SW480 (cell line): ENCODE measurements at regions not wholly inside any gene's neighbourhood (a gene's known extent, or its start where the extent isn't known, plus 50 kb on each side); places are given as distances from the start of the nearest gene placed in this dataset.
A peak's percentile ranks its signal among the peaks of the same experiment; 100 is the strongest.

ENCODE experiments used
- DNase-seq: peaks from one replicate; pipeline ENCODE4 v3.0.0-alpha.2; 2016; ENCODE audit warnings: low spot score

DNA sequence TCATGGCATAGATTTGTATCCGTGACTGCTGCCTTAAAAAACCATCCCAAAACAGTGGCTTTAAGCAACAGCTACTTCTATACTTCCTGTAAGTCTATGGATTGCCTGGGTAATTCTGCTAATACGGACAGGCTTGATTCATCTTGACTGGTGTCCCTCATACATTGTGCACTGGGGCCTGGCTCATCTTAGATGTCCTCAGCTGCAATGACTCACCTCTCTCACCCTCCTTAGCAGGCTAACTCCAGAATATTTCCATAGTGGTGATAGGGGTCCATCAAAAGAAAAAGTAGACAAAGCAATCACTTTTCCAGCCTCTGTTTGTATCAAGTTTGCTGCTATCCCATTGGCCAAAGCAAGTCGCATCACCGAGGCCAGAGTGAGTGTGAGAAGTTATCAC is 409.1 kb upstream of the KAZN start:
- DNase-seq: no peak

DNA sequence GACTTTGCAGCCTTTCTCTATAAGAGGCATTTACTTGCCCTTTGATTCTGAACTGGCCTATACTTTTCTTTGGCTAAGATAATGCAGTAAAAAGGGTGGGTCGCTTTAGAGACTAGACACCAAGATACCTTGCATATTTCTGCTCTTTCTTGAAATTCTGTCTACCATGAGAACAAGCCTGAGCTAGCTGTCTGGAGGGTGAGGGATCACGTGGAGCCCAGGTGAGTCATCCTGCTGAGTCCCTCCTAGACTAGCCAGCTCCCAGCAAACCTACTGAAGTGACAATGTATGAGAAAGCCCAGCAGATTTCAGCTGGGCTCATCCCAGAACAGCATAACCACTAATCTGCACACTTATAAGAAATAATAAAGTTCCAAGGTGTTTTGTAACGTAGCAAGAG is 408.0 kb upstream of the KAZN start:
- DNase-seq: peak; percentile 23

DNA sequence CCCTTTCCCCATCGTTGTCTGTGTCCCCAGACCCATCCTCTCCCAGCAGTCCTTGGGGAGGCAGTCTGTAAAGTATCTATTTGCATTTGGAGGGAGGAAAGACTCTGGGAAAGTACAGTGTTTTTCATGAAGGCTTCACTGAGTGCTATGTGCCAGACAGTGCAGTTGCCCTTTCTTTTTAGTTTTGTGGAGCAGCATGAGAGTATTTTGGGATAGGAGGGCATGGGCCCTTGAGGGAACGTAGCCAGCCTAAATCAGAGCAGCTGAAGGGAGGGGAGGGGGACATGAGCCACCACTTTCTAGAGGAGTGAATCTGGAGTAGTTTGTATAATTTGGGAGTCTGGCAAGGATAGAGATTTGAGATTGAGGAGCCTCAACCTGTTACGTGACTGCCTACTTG is 404.0 kb upstream of the KAZN start:
- DNase-seq: no peak

DNA sequence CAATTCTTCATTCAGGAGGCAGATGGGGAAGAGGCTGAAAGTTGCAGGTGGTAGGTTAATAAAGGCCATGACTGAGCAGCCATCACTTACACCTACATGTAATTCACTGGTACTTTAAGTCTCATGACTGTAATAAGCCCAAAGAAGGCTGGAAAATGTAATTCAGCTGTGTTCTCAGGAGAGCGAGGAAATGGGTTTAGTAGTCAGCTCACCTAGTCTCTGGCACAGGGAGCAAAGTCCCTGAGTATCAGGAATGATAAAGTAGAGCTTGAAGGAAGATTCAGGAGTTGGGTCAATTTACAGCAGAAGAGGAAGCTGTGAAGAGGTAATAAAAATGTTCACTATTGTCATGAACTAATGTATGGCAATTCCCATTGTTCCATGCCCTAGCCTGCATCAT is 393.4 kb upstream of the KAZN start:
- no peak for DNase-seq

DNA sequence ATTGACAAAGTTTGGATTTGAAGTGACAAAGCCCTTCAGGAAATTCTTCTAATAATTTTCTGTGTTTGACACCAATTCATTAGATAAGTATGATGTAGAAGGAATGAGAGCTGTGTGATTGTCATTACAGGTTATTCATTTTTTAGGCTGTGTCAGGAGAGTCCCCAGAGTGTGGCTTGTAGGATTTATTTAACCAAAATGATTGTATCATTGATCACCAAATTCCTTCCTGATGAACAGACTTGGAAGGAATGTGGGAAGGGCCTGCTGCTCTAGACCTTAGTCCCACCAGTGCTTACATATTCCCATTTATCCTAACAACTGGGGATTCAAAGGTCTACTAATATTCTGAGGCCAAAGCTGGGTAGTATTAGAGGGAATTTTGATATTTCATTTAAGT is 383.3 kb upstream of the KAZN start:
- DNase-seq: no peak

DNA sequence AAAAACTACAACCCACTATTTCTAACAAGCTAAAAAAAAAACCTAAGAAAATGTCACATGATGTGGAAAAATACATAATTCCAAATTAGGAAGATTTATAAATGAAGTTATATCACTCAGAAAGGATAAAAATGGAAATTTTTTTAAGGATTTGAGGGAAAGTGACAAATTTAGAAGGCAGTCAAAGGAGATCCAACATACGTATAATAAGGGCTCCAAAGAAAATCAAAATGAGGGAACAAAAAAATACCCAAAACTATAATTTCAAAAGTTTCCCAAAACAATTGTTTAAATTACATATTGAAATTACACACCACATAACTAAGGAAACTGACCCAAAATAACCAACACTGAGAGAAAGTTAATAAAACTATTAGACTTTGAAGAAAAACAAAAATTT is 381.1 kb upstream of the KAZN start:
- DNase-seq: no peak

DNA sequence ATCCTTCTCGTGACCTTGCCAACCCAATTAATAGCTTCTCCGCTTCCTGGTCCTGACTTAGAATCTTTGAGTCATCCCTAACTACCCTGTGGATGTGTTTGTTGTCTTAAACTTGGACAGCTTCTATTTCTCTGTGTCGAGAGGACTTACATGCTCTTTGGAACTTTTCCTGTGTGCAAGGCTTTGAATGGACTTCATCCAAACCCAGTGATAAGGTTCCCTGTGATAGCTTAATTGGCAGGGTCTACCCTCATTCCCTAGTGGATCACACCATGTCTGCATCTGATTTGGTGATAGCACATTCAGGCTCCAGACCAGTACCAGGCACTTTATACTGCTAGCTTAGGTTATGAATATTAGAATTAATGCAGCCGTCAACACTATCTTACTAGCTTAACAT is 378.2 kb upstream of the KAZN start:
- no peak for DNase-seq

DNA sequence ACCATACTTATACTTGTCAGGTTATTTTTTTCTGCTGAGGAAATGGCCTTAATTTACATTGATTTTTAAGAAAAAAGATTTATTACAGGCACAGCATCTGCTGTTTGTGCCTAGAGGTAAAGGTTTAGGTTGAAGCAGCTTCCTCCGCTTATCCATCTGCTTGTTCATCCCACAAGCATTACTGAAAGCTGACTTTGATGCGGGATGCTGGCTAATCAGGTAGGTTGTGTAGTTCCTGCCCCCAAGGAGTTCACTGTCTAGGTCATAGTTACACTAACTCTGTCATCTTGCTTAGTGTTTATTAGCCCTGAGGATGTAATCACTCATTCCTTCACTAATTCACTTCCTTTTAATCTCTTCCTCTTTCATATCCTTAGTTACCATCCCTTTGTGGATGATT is 377.7 kb upstream of the KAZN start:
- DNase-seq: no peak

DNA sequence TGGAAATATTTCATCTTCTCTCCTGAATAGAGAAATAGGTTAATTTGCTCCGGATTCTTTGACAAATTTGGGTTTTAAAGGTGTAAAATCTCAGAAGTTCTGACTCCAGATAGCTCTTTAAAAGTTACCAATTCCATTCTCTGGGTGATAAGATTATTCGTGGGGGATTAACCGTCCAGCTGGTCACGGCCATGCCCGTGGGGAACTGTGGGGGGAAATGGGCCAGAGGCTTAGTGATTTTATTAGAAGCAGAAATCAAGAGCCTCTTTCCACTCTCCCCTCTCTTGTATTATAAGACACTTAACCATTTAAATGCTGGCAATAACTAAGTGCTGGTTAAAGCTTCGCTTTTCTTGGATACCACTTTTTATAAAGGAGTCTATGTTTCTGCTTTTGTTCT is 376.4 kb upstream of the KAZN start:
- no peak for DNase-seq

DNA sequence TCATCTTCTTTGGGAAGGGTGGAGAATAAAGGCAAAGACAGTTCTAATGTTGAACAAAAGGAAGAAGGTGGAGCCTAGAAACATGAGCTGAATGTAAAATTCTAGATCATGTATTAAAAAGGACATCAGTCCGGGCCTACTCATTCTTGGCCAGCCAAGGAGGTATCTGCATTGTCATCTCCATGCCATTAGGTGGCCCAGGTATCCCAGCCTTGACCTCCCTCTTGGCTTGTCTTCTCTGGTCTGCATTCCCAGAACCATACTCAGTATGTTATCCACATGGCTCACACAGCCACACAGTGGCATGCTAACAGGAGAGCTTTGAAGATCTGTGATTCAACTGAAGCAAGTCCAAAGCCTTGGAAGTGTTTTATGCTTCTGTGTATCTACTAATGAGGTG is 369.8 kb upstream of the KAZN start:
- no peak for DNase-seq

DNA sequence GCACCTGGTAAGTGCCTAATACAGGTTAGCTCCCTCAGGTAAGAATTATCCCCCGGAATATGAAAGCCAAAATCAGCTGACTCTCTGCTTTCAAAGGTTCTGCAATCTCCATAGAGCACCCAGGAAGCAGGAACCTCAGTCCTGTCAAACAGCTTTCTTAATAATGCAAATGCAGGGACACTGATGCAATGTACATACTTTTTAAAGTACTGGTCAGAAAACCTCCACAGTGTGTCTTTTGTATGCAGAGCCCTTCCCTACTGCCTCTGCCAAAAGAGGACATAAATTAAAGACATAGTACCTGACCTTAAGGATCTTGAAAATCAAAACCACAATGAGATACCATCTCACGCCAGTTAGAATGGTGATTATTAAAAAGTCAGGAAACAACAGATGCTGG is 365.0 kb upstream of the KAZN start:
- no peak for DNase-seq

DNA sequence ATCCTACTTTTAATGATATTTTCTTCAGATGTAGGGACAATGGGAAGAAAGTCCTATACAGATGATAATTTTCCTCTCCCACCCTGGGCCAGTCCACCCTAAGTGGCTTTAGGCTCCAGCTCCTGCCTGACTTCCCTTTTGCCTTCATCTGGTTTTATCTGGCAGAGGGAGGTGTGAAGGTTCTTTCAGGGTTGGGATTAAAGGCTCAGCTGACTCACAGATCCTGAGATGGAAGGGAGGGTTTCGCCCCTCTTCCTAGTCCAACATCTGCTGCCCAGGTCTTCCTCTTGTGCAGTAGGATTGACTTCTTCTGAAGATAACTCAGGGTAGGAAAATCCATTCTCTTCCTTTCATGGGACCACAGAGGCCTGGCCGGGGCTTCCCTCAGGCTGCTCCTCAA is 362.4 kb upstream of the KAZN start:
- DNase-seq: no peak

DNA sequence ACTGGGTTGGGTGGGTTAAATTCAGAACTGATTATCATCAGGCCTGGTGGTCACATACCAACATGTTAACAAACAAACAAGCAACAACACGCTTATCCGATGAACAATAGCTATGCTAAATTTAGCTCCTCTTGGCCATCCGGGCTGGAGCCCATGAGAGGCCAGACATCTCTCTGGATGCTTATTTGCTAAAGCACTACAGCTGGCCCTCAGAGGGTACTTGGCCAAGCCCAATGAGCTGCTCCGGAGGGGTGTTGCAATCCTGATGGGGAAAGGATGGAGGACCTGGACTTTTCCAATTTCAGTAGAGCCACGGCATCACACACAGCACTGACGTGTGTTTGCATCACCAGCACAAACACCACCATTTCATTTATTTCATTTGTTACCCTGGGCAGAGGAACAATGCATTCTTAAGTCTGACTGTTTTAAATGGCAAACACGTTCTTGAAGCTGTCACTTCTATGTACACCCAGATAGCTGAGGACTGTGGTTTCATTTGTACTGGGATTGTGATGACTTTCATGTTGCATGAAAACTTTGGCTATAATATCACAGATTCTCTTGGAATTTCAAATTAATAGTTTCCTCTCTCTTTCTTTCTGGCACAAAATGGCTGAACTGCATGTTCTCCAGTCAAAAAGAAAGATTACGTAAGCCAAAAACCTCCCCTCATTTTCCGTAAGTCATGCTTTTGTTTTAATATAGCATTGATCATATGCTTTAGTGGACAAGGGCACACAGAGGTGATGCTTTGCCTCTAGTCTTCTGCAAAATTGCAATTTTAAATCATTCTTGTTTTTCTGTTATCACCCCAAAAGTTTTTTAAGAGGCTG is 359.8 kb upstream of the KAZN start:
- no peak for DNase-seq

DNA sequence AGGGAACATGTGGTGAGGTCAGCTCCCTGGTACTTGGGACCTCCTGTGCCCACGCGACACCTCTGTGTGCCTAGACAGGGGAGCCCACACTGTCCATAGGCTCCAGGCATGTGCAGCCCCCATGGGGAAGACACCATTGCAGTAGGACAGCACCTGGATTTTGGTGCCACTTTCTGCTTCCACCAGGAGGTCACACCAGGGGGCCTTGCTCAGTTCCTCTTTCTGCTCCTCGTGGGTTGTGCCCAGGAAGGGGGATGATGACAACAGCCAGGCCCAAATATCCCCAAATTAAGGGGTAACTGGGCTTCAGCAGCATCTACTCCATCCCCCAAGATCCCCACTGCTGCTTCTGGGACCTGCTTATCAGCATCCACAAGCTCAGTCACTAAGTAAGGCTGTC is 358.2 kb upstream of the KAZN start:
- DNase-seq: no peak

DNA sequence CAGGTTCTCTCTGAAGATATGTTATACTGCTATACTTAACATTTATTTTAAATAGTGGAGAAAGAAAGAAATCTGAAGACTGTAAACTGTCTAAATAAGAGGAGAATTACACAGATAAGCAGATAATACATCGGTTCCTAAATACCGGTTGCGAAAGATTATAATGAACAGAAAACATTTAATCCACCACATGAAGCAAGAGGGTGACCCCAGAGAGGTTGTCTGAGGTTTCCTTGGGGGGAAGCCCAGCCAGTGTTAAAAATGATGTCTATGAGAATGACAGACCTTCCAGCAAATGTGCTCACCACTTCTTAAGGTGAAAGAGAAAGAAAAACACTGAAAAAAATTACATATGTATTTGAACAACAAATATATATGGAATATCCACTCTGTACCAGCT is 356.4 kb upstream of the KAZN start:
- DNase-seq: no peak

DNA sequence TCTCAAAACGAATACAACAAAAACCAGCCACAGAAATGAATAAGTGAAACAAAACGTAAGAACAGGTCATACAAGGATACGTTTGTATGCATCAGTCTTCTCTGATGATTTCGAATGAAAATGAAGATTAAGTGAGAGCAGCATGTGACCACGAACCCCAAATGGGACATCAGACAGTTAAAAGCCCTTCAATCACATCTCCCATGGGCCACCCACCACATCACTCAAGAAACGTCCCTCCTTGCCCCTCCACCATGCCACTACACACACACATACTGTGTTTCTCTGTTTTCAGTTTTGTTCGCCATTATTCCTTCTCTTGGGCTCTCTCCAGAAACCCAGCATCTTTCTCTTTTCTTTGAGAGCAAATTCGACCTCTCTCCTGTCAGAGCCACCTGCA is 355.6 kb upstream of the KAZN start:
- DNase-seq: no peak

DNA sequence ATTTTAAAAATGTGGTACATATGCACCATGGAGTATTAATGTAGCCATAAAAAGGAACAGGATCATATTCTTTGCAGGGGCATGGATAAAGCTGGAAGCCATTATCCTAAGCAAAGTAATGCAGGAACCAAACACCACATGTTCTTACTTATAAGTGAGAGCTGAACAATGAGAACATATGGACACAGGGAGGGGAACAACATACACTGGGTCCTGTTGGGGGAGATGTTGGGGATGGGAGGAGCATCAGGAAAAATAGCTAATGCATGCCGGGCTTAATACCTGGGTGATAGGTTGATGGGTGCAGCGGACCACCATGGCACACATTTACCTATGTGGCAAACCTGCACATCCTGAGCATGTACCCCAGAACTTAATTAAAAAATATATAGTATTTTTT is 352.5 kb upstream of the KAZN start:
- no peak for DNase-seq

DNA sequence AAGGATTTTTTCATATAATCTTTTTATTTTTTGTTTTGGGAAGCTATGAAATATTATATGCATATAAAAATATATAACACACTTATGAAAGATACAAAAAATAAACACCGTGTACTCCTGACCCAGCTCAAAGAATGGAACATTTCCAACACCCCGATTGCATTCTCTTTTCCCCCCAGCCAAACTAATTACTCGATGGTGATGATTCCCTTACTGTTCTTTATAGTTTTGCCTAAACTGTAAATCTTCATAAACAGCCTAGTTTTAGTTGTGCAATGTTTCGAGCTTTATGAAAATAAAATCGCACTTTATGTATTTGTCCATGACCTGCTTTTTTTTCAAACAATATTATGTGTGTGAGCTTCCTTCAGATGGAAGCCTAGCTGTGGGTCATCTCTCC is 352.0 kb upstream of the KAZN start:
- no peak for DNase-seq

DNA sequence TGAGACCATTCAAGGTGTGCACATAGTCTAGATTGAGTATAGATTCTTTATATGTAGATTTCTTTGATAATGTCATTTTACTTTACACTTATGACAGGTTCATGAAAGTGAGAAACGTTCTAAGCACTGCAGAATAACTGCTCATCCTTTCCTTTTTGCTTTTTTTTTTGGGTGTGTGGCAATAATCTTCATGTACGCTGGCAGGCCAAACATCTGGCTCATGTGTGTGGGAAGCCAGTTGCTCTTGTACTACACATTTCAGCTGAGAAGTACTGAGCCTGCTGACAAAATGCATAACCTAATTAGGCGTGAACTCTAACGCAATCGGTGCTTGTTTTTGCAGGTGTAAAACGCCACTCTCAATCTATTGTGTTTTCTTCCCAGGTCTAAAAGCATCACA is 350.8 kb upstream of the KAZN start:
- DNase-seq: no peak

DNA sequence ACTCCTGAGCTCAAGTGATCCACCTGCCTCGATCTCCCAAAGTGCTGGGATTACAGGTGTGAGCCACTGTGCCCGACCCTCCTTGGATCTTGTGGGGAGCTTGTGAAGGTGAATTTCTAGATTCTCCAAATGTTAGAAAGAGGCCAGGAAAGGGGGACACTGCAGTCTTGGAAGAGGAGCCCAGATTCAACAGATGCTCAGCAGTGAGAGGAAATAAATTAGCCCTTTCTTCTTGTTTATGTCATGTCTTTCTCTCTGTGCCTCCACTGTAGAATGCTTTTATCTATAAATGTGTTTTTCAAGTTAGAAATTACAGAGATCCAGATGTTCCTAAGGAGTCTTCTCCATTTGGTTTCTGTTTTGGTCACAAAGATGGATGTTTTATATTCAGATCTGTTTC is 346.6 kb upstream of the KAZN start:
- no peak for DNase-seq

DNA sequence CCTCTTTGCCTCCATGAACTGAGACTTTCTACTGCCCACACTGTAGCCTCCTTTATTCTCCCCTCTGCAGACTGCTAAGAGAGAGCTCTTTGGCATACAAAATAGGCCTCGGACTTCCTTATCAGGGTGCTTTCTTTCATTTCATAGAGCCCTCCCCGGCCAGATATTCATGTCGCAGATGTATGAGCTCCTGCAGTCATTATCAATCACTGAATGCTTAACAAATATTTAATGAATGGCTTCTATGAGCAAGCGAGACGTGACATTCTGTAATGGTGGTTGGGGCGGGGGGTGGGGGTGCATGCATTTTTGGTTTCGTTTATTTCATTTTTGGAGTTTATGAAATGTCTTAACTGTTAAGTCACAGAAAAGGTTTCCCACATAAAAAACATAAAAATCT is 344.8 kb upstream of the KAZN start:
- no peak for DNase-seq

DNA sequence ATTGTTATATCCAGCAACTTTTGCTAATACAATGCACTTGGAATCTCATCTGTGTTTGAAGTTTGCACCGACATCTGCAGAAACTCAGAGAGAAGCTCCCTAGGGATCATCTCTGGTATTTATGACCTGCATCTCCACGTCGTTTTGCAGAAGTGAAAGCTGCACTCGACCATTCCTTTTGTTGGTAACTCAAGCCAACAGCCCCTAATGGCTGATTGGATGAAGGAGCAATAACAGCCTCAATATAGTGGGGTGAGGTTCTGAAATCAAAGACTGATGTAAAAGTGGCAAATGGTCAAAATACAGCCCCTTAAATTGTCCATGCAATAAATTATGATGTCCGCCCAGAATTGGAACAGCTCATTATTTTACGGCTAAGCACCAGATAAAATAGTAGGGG is 344.2 kb upstream of the KAZN start:
- no peak for DNase-seq

DNA sequence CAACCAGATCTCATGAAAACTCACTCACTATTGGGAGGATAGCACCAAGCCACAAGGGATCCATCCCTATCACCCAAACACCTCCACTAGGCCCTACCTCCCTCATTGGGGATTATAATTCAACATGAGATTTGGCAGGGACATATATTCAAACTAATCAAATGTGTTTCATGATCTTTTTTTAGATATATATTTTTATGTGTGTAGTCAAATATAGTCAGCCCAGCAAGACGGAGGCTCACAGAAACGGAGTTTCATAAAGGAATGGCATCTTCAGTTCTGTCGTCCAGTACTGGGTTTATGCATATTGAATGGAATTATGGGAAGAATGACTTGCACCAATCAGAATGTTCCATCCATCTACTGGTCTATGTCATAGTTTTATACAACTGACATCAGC is 343.3 kb upstream of the KAZN start:
- DNase-seq: no peak

DNA sequence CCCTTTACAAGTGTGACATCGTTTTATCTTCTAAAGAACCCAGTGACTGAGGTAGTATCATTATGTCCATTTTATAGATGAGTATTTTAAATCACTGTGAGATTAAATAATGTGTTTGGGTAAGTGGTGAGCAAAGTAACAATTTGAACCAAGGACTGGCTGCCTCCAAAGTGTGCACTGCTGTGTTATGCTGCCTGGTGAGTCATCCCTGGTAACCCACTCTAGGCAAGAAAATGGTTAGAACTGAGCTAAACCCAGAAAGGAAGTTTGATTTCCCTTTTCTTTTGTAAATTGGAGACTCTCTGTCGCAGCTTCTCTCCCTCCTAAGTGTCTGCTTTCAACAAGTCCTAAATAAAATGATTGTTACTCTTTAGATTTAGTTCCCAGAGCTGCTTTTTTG is 342.8 kb upstream of the KAZN start:
- no peak for DNase-seq
